ENCODE measurements at regions not wholly inside any gene's neighbourhood (a gene's known extent, or its start where the extent isn't known, plus 50 kb on each side); places are given as distances from the start of the nearest gene placed in this dataset.

GRCh38 chr12:75913502-75914351, 117.8 kb downstream of the PHLDA1 start:
- H3K4me1 Mint-ChIP-seq: peaks cover 14% of the 10 kb centered on the region
- Histone ChIP-seq H3K36me3 (ENCODE audit: insufficient read depth) (no peaks in the 10 kb centered on the region), H4K20me1 (replicated peaks; ENCODE audit: insufficient read depth) (no peaks in the 10 kb centered on the region), H3F3A (replicated peaks; ENCODE audit: low read depth) (no peaks in the 10 kb centered on the region), H3K27me3 (ENCODE audit: insufficient read depth) (no peaks in the 10 kb centered on the region), H3K4me2 (no peak overlapping the region), H3K4me1 (ENCODE audit: insufficient read depth) (peaks cover 14% of the 10 kb centered on the region), H2AFZ (peak overlapping the region; percentile 77), H3K27ac (ENCODE audit: low read depth) (no peak overlapping the region), H3K9me2 (ENCODE audit: insufficient read depth) (no peaks in the 10 kb centered on the region), H3K4me3 (no peak overlapping the region), H3K79me2 (replicated peaks; ENCODE audit: insufficient read depth) (no peaks in the 10 kb centered on the region)
- ATAC-seq (peak; percentile 28; the same call in 2 of the 3 replicates), DNase-seq (ENCODE audit: low spot score) (no peak)
- no peaks in the 10 kb centered on the region for H3K27me3 Mint-ChIP-seq (ENCODE audit: insufficient read depth, low read depth, poor library complexity)
- H3K4me3 Mint-ChIP-seq: no peak overlapping the region
- no peaks in the 10 kb centered on the region; the same call in 2 of the 3 replicates for H3K9me3 Mint-ChIP-seq
- peaks cover 2% of the 10 kb centered on the region; the same call in 1 of the 3 replicates for H3K36me3 Mint-ChIP-seq (ENCODE audit: low read depth)
- no peak overlapping the region; the same call in 1 of the 2 replicates for H3K27ac Mint-ChIP-seq
- TF ChIP-seq JUNB (IDR thresholded peaks at IDR 0.05; ENCODE audit: unreplicated experiment): no peak
- no peak for TF ChIP-seq CTCF (conservative IDR thresholded peaks at IDR 0.05; ENCODE audit: low read depth in 2 of 2)
- TF ChIP-seq NANOG (IDR thresholded peaks at IDR 0.05; ENCODE audit: borderline replicate concordance): no peak
- TF ChIP-seq CREB1 (CRISPR knock-in tag; IDR thresholded peaks at IDR 0.05; ENCODE audit: low read depth): no peak
- no peak for TF ChIP-seq EZH2 (IDR thresholded peaks at IDR 0.05; ENCODE audit: low read depth, unreplicated experiment)
- TF ChIP-seq STAT1 (IDR thresholded peaks at IDR 0.05; ENCODE audit: unreplicated experiment): no peak
- TF ChIP-seq ZNF114 (CRISPR knock-in tag; IDR thresholded peaks at IDR 0.05): no peak
- TF ChIP-seq ETS1 (IDR thresholded peaks at IDR 0.05): no peak
- TF ChIP-seq ZNF462 (CRISPR knock-in tag; IDR thresholded peaks at IDR 0.05): no peak
- no peak for TF ChIP-seq ZNF331 (CRISPR knock-in tag; IDR thresholded peaks at IDR 0.05; ENCODE audit: low read depth)
- no peak for TF ChIP-seq REST (IDR thresholded peaks at IDR 0.05; ENCODE audit: unreplicated experiment)

Data from GM23338 (cell line).